GM18502 (cell line): ENCODE measurements at regions not wholly inside any gene's neighbourhood (a gene's known extent, or its start where the extent isn't known, plus 50 kb on each side); places are given as distances from the start of the nearest gene placed in this dataset.
"Not testable (repeated sequence)": the region's sequence is repeated elsewhere in the genome, so short reads cannot be mapped to it uniquely, and the experiment has no call there.

Source experiments
- ATAC-seq: cut with Tn5 transposase; IDR thresholded peaks from one replicate; pipeline ENCODE4 v1.9.1; 2021; ENCODE audit warnings: mild to moderate bottlenecking; ENCODE audit not compliant: unreplicated experiment, poor library complexity

DNA sequence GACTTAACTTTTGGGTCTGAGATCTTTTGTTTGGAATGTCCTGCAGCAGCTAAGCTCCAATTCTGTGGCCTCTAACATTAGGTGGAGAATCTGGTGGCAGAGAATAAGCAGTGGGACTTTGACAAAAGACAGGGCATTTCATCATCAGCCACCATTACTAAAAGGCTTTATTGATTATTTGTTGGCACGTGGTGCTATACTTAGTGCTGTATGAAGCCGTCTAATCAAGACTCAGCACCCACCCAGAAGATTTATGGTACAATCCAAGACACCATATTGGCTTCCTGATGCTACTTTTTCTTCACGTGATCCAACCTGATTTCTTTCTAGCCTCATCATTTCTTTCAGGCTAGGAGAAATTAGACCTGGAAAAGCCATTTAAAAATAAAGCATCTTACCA, 80.7 kb upstream of the GRAMD1B start:
- ATAC-seq: no peak

DNA sequence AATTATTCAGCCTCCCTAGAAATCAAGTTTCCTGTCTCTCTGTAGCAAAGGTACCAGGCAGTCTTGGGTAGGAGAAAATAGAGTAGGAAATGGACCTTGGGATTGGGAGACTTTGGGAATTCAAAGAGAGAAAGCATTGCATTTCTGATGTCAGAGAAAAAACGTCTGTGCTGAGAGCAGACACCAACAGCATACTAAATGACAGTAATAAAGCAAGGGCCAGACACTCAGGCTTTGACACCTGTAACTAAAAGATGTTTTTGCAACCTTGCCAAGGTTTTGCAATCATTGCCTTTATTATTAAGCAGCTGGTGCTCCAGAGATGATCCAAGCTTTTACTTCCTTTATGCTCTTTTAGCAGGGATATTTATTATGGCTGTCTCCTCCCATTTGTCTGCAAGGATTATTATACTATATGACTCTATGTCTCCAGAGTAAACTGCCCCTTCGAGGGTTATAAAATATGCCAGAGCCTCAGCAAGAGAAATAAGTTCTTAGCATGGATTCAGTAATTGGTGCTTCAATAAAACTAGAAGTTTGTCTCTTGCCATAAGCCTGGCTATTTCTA, 85.2 kb upstream of the GRAMD1B start:
- no peak for ATAC-seq

DNA sequence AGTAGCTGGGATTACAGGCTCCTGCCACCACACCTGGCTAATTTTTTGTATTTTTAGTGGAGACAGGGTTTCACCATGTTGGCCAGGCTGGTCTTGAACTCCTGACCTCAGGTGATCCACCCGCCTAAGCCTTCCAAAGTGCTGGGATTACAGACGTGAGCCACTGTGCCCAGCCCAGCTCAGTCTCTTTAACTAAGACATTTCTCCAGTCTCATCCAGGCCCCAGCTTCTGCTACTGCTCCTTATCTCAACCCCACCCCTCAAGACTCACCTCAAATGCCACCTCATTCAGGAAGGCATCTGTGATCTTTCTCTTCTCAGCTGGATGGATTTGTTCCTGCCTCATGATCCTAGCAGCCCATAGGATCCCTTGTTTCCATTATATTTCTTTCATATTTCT, 85.9 kb upstream of the GRAMD1B start:
- ATAC-seq: not testable (repeated sequence)

DNA sequence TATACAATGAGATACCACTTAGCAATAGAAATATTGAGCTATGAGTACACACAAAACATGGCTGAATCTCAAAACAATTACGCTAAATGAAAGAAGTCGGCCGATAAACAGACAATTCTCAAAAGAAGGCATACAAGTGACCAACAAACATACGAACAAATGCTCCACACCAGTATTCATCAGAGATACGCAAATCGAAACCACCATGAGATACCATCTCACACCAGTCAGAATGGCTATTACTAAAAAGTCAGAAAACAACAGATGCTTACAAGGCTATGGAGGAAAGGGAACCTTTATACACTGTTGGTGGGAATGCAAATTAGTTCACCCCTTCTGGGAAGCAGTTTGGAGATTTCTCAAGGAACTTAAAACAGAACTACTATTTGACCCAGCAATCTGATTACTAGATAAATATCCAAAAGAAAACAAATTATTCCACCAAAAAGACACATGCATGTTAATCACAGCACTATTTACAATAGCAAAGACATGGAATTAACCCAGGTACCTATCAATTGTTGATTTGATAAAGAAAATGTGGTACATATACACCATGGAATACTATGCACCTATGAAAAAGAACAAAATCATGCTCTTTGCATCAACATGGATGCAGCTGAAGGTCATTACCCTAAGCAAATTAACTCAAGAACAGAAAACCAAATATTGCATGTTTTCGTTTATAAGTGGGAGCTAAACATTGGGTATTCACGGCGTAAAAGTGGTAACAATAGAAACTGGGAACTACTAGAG, 90.9 kb upstream of the GRAMD1B start:
- no peak for ATAC-seq

DNA sequence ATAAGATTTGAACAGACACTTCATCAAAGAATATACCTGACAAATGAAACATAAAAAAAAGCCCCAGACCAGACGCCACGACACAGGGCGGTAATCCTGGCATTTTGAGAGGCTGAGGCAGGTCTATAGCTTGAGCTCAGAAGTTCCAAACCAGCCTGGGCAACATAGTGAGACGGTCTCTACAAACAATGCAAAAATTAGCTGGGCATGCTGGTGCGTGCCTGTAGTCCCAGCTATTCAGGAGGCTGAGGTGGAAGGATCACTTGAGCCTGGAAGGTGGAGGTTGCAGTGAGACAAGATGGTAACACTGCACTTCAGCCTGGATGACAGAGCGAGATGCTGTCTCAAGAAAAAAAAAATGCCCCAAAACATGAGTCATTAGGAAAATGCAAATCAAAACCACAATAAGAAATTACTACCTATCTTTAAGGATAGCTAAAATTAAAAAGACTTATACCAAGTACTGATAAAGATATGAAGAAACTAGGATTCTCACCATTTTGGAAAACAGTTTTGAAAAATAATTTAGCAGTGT, 91.7 kb upstream of the GRAMD1B start:
- ATAC-seq: no peak

DNA sequence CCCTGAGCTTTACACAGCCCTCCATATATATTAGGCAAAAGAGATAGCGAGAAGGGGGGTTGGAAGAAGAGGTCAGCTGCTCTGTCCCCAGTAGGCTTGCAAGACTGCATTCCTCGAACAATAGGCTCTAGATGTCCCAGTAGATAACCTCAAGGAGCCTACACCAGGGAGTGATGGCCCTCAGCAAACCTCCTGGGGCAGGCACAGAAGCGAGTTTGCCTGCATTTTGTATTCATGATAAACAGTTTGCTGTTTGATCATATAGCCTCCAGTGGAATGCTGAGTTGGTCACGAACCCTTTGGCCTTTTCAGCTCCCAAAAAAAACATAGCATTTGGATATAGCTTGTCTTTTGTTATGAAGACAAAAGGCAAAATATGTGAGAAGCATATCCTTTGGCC, 95.1 kb upstream of the GRAMD1B start:
- no peak for ATAC-seq

DNA sequence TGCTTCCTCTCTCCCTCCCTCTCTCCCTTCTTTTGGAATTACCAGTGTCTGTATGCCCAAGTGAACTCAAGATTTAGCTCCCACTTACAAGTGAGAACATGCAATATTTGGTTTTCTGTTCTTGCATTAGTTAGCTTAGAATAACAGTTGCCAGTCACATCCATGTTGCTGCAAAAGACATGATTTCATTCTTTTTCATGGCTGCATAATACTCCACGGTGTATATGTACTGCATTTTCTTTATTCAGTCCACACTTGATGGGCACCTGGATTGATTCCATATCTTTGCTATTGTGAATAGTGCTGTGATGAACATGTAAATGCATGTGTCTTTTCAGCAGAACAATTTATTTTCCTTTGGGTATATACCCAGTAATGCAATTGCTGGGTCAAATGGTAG, 97.5 kb upstream of the GRAMD1B start:
- not testable (repeated sequence) for ATAC-seq

DNA sequence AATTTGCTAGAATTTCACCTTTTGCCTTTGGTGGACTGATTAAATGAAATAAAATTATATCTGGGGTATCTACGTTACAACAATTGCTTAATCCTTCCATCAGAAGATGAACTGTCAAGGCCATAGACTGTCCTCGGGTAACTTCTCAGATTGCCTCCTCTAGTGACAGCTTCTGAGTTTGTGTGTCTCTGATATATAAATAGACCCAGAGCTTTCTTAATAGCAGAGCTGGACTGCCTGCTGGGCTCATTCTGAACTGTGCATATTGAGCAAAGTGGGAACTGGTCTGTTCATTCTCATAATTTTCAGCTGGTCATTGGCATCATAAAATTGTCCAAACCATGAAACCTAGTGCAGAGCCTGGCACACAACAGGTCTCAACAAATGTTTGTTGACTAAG, 99.1 kb upstream of the GRAMD1B start:
- no peak for ATAC-seq

DNA sequence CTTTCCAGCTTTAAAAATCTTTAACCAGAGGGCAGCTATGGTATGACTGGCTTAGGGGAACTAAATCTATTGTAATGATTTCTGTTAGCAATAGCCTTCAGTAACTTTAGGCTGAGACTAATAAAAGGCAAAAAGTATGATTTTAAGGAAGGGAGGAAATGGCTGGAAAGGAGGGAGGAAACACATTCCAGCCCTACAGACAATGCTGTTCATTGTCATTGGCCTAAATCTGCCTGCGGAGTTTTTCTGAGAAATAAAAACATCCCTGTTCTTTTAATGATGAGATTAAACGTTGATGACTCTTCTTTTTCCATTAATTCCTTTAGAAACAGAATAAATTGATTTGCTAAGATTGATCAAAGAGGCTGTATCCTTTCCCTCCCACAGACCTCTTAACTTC, 99.6 kb upstream of the GRAMD1B start:
- no peak for ATAC-seq

DNA sequence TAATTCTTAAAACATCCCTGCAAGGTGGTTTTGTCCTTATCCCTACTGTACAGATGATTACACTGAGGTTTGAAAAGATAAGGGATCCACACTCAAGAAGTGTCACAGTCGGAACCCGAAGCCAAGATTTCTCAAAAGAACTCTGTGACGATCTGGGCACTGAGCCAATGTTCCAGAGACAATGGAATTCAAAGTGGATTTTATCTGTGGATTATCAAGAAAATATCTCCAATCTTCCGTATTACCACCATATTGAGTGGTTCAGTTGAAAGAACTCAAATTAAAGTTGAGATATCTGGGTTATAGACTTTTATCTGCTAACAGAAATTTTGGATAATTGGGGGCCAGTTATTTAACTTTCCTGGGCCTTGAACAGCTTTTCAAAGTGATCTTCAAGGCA, 100.0 kb upstream of the GRAMD1B start:
- no peak for ATAC-seq

DNA sequence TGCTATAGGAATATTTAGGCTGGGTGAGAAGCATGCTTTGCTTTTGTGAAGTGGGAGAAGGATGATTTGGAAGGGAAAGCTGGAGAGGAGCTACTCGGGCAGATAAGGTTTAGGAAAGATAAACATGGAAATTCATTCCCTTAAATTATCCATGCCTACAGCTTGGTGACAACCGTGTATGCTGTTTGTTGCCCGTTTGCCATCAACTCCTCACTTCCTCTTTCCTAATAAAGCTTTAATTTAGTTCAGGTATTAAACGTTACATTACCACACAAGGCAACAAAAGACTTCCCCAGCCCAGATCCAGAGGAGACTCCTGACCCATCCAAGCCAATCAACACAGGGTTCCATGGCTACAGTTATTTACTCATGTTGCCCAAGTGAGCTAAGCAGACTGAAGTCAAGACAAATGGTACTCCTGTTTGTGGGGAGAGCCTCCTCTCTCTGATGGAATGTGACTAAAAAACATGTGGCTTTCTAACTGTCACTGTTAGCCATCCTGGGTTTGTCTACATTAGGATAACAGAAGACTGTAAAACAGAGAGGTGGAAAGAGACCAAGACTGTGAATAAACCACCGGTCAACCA, 101.7 kb upstream of the GRAMD1B start:
- ATAC-seq: no peak

DNA sequence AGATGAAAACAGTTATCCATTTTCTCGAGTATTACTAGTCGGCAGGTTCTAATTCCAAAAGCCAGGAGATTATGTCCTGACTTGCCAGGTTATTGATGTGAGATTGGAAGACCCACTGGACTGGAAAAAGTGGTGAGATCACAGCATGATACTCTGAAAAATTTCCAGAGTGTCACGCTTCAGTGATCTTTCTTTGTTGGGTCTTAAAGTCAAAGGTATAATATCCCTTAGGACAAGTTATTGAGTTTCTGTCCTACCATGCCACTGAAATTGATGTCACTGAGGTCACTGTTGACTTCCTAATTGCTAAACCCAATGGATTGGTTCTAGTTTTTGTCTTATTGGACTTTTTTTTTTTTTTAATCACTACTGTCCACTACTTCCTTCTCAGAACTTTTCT, 104.5 kb upstream of the GRAMD1B start:
- ATAC-seq: no peak

DNA sequence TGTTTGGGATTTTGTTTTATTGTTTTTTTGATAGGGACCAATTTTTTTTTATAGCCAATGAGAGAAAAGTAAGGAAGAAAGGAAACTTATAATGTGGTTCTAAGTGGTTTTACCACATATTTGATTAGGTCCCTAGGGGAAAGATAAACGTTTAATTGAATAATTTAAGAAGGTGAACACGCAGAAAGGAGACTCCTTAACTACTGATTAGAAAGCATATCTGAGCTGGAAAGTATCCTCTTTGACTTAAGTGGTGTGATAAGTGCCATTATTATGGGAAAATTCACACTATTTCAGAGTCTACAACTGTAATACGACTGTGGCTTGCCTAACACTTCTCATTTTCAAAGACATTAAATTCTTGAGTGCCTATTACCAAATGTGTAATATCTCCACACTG, 106.5 kb upstream of the GRAMD1B start:
- no peak for ATAC-seq

DNA sequence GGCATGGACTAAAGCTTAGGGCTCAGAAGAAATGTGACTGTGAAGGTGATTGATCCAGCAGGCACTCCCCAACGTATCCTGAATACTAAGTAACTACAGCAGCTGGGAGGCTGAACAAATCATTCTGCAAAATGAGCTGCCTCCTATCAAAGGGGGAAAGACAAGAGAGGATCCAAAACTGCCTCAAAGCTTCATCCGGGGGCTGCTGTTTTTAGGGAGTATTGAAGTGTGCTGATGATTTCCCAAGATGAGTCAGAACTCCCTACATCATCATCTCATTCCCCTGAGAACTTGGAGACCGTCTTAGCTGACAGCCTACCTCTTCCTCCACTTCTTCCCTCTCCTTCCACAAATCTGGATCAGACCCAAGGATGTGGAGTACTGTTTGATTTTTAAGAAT, 108.4 kb upstream of the GRAMD1B start:
- ATAC-seq: no peak

DNA sequence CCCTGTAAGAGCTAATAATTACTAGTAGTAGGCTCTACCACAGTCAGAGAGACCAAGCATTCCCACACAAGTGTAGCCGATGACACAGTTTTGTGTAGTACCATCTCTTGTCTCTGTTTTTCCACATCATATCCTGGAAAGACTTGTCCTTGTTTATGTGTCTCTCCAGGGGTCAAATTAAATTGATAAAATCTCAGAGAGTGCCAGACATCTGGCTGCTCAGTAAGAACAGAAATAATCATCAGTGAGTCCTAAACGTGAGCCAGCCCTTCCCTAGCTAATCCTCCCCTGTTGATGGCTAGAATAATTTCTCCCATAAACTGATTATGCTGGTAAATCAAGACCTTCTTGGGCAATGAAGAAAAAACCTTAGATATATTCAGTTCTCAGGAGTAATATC, 111.4 kb upstream of the GRAMD1B start:
- no peak for ATAC-seq

DNA sequence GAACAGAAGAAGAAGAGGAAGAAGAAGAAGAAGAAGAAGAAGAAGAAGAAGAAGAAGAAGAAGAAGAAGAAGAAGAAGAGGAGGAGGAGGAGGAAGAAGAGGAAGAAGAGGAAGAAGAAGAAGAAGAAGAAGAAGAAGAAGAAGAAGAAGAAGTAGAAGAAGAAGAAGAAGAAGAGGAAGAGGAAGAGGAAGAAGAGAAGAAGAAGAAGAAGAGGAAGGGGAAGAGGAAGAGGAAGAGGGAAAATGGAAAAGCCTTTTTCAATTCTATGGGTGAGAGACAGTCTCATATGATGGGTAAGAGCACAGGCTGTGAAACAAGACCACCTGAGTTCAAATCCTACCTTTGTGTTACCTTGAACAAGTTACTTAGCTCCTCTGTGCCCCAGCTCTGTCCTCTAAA, 111.9 kb upstream of the GRAMD1B start:
- not testable (repeated sequence) for ATAC-seq

DNA sequence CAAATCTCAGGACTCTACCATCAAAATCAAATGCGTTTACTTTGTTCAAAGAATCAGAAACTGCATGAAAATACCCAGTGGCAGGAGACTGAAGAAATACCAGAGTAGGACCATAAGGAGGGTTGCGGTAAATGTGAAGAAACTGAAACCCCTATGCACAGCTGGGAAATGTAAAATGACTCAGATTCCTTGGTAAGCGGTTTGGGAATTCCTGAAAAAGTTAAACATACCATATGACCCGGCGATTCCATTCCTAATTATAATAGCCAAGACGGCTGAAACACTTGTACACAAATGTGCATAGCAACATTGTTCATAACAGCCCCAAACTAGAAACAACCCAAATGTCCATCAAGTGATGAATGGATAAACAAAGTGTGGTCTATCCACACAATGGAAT, 114.1 kb upstream of the GRAMD1B start:
- ATAC-seq: no peak

DNA sequence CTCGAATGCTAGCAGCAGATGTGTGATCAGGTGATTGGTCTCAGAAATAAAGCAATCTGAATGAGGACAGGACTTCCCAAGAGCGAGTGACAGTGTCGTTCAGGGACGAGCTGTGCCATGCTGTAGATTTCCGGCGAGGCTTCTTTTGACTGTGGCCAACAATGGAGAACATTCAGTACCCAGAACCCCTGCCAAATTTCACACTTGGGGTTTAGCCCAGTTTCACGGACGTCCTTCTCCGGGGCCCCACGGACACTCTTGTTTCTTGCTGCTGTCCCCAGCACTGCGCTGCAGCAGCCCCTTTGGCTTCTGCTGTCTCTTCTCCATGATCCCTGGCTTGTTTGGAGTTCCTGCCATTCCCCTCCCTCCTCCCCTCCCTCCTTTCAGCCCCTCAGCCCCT, 115.1 kb upstream of the GRAMD1B start:
- ATAC-seq: no peak

DNA sequence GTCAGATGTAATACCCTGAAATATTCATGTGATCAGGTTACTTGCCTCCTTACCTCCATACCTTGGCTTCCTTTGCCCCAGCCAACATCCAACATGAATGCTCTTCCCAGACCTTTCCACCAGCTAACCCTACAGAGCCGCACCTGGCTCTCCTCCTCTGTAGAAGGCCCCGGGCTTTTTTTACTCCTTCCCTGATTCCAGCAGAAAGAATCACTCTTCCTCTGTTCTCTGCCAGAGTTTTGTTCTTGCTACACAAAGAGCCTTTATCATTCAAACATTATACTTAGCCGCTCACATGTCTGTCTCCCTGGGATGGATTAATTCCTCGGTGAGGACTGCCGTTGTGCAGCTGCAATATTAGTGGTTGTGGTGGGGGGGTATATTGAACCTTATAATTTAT, 116.8 kb upstream of the GRAMD1B start:
- no peak for ATAC-seq

DNA sequence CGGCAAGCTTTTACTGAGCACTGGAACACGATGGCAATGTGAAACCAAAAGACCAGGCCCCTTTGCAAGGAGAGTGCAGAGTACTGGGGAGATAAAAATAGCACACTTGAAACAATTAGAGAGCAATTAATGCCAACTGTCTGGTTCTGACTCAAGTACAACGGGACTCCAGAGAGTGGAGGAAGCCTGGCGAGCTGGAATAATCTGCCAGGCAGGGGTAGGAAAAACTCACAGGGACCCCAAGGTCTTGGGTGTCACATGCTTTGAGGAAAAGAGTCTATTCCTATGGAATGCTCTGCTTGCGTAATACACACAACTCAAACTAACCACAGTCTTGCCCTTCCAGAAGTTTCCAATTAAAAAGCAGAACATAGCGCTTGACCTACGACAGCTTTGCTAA, 113.0 kb upstream of the CLMP start:
- no peak for ATAC-seq

DNA sequence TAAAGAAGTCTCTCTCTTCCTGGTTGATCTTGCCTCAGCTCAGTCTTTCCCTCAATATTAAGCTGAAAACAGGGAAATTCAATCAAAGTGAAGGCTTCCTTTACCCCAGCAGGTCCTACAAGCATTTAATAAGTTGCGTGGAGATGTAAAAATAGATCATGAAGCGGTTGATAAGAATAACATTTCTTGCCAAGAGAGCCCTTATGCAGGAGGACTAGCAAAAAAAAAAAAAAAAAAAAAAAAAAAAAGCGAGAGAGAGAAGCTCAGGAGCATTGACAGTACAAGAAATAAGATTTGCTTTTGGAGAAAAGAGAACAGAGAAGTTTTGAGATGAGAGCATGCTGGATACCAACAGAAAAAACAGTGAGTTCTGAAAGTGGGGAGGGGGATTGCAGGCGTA, 112.2 kb upstream of the CLMP start:
- no peak for ATAC-seq

DNA sequence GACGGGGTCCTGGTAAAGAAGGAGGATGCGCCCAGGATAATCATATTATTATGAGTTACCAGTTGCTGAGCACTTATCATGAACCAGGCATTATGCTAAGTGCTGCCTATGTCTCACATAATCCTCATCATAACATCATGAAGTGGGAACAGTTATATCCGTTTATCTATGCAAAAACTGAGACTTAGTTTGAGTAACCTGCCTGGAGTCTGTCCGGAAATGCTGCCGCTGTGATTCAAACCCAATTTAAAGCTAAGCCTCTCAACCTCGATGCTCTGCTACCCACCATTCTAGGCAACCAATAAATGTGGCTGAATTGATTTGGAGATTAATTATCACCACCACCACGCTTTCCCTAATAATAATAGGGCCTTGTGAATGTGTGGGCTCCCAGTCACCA, 111.5 kb upstream of the CLMP start:
- no peak for ATAC-seq
